SK-N-SH (cell line): ENCODE measurements at regions not wholly inside any gene's neighbourhood (a gene's known extent, or its start where the extent isn't known, plus 50 kb on each side); places are given as distances from the start of the nearest gene placed in this dataset.

Source experiments
- CTCF ChIA-PET: fragments of 300-600, 350-600 bp; formaldehyde crosslinking; extraction: SDS; loops from one replicate; lab custom pipeline; 2021; lab: Yijun Ruan, JAX
- POLR2A ChIA-PET: fragments of 350-600 bp; sonication (Branson Sonifier 250); formaldehyde crosslinking; extraction: SDS; loops from one replicate; lab custom pipeline; 2020; ENCODE audit warnings: antibody characterized with exemption, inconsistent platforms; lab: Yijun Ruan, JAX
- DNase-seq: peaks from one replicate; pipeline ENCODE4 v3.0.0; 2012
- H2AFZ ChIP-seq: fragments of 200-600 bp; sonication (generic); 2 replicates; pipeline ENCODE4 v1.8.1; 2016; ENCODE audit warnings: antibody characterized with exemption, mild to moderate bottlenecking, low read depth
- H3F3A ChIP-seq: fragments of 200-600 bp; sonication (generic); replicated peaks from 2 replicates; pipeline ENCODE3; 2016; ENCODE audit warnings: antibody characterized with exemption, mild to moderate bottlenecking; ENCODE audit not compliant: insufficient read depth
- H3K27ac ChIP-seq, 2 experiments: fragments of 200-500 bp in 1 of 2; fragments of 200-600 bp in 1 of 2; sonication (Bioruptor generic) in 1 of 2; sonication (generic), shearing (Covaris generic) in 1 of 2; 2 replicates each; pipeline versions ENCODE4 v1.5.1 to v1.6.1; 2014 to 2016; ENCODE audit warnings: low read depth in 2 of 2, inconsistent platforms in 1 of 2, low read length in 1 of 2, mild to moderate bottlenecking in 1 of 2, mixed read lengths in 1 of 2
- H3K27me3 ChIP-seq: fragments of 200-600 bp; sonication (generic), shearing (Covaris generic); 2 replicates; pipeline ENCODE4 v1.6.1; 2016; ENCODE audit warnings: mixed run types; ENCODE audit not compliant: insufficient read depth
- H3K36me3 ChIP-seq, 2 experiments: fragments of 200-500 bp in 1 of 2; fragments of 200-600 bp in 1 of 2; sonication (Bioruptor generic) in 1 of 2; sonication (generic) in 1 of 2; replicated peaks in 1 of 2; 2 replicates each; pipeline versions ENCODE3 to v1.5.1; 2014 to 2016; ENCODE audit warnings: low read length in 1 of 2, mild to moderate bottlenecking in 1 of 2; ENCODE audit not compliant: insufficient read depth in 2 of 2, control insufficient read depth in 1 of 2
- H3K4me1 ChIP-seq, 2 experiments: fragments of 200-500 bp in 1 of 2; fragments of 200-600 bp in 1 of 2; sonication (Bioruptor generic) in 1 of 2; sonication (generic), shearing (Covaris generic) in 1 of 2; 2 replicates each; pipeline versions ENCODE4 v1.5.1 to v1.6.1; 2014 to 2016; ENCODE audit warnings: low read depth in 1 of 2, low read length in 1 of 2, mixed run types in 1 of 2; ENCODE audit not compliant: insufficient read depth in 2 of 2, control insufficient read depth in 1 of 2
- H3K4me2 ChIP-seq: fragments of 200-600 bp; sonication (generic), shearing (Covaris generic); 2 replicates; pipeline ENCODE4 v1.6.1; 2017; ENCODE audit warnings: mixed run types
- H3K4me3 ChIP-seq, 2 experiments: fragments of 200-500 bp in 1 of 2; fragments of 200-600 bp in 1 of 2; sonication (Bioruptor generic) in 1 of 2; sonication (generic), shearing (Covaris generic) in 1 of 2; 2 replicates each; pipeline versions ENCODE4 v1.5.1 to v1.8.1; 2014 to 2016; ENCODE audit warnings: low read depth in 2 of 2, inconsistent platforms in 1 of 2, low read length in 1 of 2, mild to moderate bottlenecking in 1 of 2, mixed read lengths in 1 of 2, moderate library complexity in 1 of 2
- H3K79me2 ChIP-seq: fragments of 200-600 bp; sonication (generic); 2 replicates; pipeline ENCODE4 v1.8.1; 2017; ENCODE audit warnings: mild to moderate bottlenecking; ENCODE audit not compliant: insufficient read depth
- H3K9ac ChIP-seq: fragments of 200-600 bp; sonication (generic); 2 replicates; pipeline ENCODE4 v1.6.1; 2017; ENCODE audit warnings: mixed run types
- H3K9me2 ChIP-seq: fragments of 200-600 bp; sonication (generic); 2 replicates; pipeline ENCODE4 v1.6.1; 2017; ENCODE audit warnings: mixed run types
- H3K9me3 ChIP-seq: fragments of 200-600 bp; sonication (generic); 2 replicates; pipeline ENCODE4 v1.6.1; 2017; ENCODE audit warnings: mixed run types, mild to moderate bottlenecking, moderate library complexity
- H4K20me1 ChIP-seq: fragments of 200-600 bp; sonication (generic); 2 replicates; pipeline ENCODE4 v1.6.1; 2017; ENCODE audit warnings: mild to moderate bottlenecking, mixed run types; ENCODE audit not compliant: insufficient read depth
- CHD2 ChIP-seq: fragments of 150-350 bp; IDR thresholded peaks from 2 replicates; pipeline ENCODE4 v1.6.1; 2018; ENCODE audit warnings: low read length; ENCODE audit not compliant: partially characterized antibody
- EP300 ChIP-seq, 2 experiments: IDR thresholded peaks; 2 replicates each; pipeline versions ENCODE4 v1.4.0 to v1.6.1; 2012; ENCODE audit warnings: borderline replicate concordance in 1 of 2, low read depth in 1 of 2, low read length in 1 of 2
- EZH2phosphoT487 ChIP-seq: fragments of 200-600 bp; sonication (generic); IDR thresholded peaks from 2 replicates; pipeline ENCODE4 v1.6.1; 2017; ENCODE audit warnings: low read depth, mixed run types, mild to moderate bottlenecking, antibody characterized with exemption, moderate library complexity, borderline replicate concordance
- FOXJ3 ChIP-seq: sonication (generic); formaldehyde crosslinking; IDR thresholded peaks from 2 replicates; pipeline ENCODE4 v1.5.1; 2020; ENCODE audit warnings: mild to moderate bottlenecking, missing genetic modification reagents
- GABPA ChIP-seq: IDR thresholded peaks from 2 replicates; pipeline ENCODE4 v1.4.0; 2012; ENCODE audit warnings: low read depth, mild to moderate bottlenecking
- GATA2 ChIP-seq: sonication (generic); formaldehyde crosslinking; IDR thresholded peaks from 2 replicates; pipeline ENCODE4 v1.5.0; 2020; ENCODE audit warnings: mild to moderate bottlenecking, missing genetic modification reagents
- IRF3 ChIP-seq: fragments of 150-350 bp; IDR thresholded peaks from 2 replicates; pipeline ENCODE4 v1.6.1; 2016; ENCODE audit warnings: mild to moderate bottlenecking, low read depth, low read length
- MAX ChIP-seq: IDR thresholded peaks from 2 replicates; pipeline ENCODE4 v1.4.0; 2012; ENCODE audit warnings: low read depth
- MEF2A ChIP-seq: IDR thresholded peaks from 2 replicates; pipeline ENCODE4 v1.4.0; 2012; ENCODE audit warnings: low read depth, borderline replicate concordance
- NFIC ChIP-seq: IDR thresholded peaks from 2 replicates; pipeline ENCODE4 v1.4.0; 2012; ENCODE audit warnings: borderline replicate concordance
- NRF1 ChIP-seq: IDR thresholded peaks from 2 replicates; pipeline ENCODE4 v1.6.1; 2012; ENCODE audit warnings: low read depth, mild to moderate bottlenecking, low read length
- PBX3 ChIP-seq: IDR thresholded peaks from 2 replicates; pipeline ENCODE4; 2012
- RCOR1 ChIP-seq: fragments of 150-350 bp; IDR thresholded peaks from 2 replicates; pipeline ENCODE4 v1.6.1; 2017; ENCODE audit warnings: antibody characterized with exemption, low read length
- RFX5 ChIP-seq: IDR thresholded peaks from 2 replicates; pipeline ENCODE4 v1.6.1; 2012; ENCODE audit warnings: mild to moderate bottlenecking, improper control_type of control experiment, low read length
- RXRA ChIP-seq: IDR thresholded peaks from 2 replicates; pipeline ENCODE4 v1.4.0; 2012; ENCODE audit warnings: low read depth, mild to moderate bottlenecking, borderline replicate concordance
- SMC3 ChIP-seq: IDR thresholded peaks from 2 replicates; pipeline ENCODE4 v1.6.1; 2012; ENCODE audit warnings: low read depth, low read length, improper control_type of control experiment
- TCF12 ChIP-seq: IDR thresholded peaks from 2 replicates; pipeline ENCODE4 v1.4.0; 2012
- USF1 ChIP-seq: IDR thresholded peaks from 2 replicates; pipeline ENCODE4 v1.4.0; 2012; ENCODE audit warnings: low read depth, borderline replicate concordance
- ZBTB33 ChIP-seq: IDR thresholded peaks from 2 replicates; pipeline ENCODE4 v1.4.0; 2012; ENCODE audit warnings: low read depth, borderline replicate concordance
- WGBS: methylation state at CpG from one replicate; pipeline ENCODE4 v1.1.6; 2017; ENCODE audit warnings: low lambda C conversion rate; 5-methylcytosine and 5-hydroxymethylcytosine counted together

GRCh38 chr1:29934255-29934772 is 698.0 kb downstream of the PTPRU start:
- no peaks in the 10 kb centered on the region for H3K9me2 ChIP-seq
- H2AFZ ChIP-seq: no peak overlapping the region
- no peaks in the 10 kb centered on the region for H3K79me2 ChIP-seq
- H3K27ac ChIP-seq: no peak overlapping the region
- DNase-seq: no peak
- no peaks in the 10 kb centered on the region for H3K36me3 ChIP-seq
- 67% methylated on average over 2 of the region's 6 CpGs for WGBS
- no peaks in the 10 kb centered on the region for H3F3A ChIP-seq
- no peaks in the 10 kb centered on the region; a peak in 1 of 4 replicates for H3K4me1 ChIP-seq
- no peak overlapping the region for H3K4me2 ChIP-seq
- H4K20me1 ChIP-seq: no peaks in the 10 kb centered on the region
- no peaks in the 10 kb centered on the region for H3K9me3 ChIP-seq
- no peak overlapping the region for H3K4me3 ChIP-seq
- no peaks in the 10 kb centered on the region for H3K27me3 ChIP-seq
- POLR2A ChIA-PET: no interaction called here
- no peak overlapping the region for H3K9ac ChIP-seq
- CTCF ChIA-PET: interaction anchor here (1.2 kb wide), 1 partner anchor 141 kb away, joined by 5 read pairs; no protein-coding TSS in a partner anchor
- TF ChIP-seq USF1: no peak
- TF ChIP-seq IRF3: no peak
- TF ChIP-seq ZBTB33: no peak
- no peak for TF ChIP-seq MEF2A
- no peak for TF ChIP-seq GATA2 (CRISPR knock-in tag)
- TF ChIP-seq MAX: no peak
- TF ChIP-seq NRF1: no peak
- TF ChIP-seq EZH2phosphoT487: no peak

- H2AFZ ChIP-seq: no peak overlapping the region
- no peaks in the 10 kb centered on the region for H3K27me3 ChIP-seq
- no peaks in the 10 kb centered on the region; a peak in 1 of 4 replicates for H3K4me1 ChIP-seq
- H3K4me2 ChIP-seq: no peak overlapping the region
- no peaks in the 10 kb centered on the region for H3K79me2 ChIP-seq
- no peaks in the 10 kb centered on the region for H3K36me3 ChIP-seq
- H4K20me1 ChIP-seq: no peaks in the 10 kb centered on the region
- no peak for DNase-seq
- no peaks in the 10 kb centered on the region for H3K9me2 ChIP-seq
- H3K4me3 ChIP-seq: no peak overlapping the region
- 22% methylated on average over 4 of the region's 4 CpGs for WGBS
- H3K27ac ChIP-seq: no peak overlapping the region
- ChIA-PET CTCF (interaction anchor here (1.2 kb wide), 1 partner anchor 140 kb away, joined by 5 read pairs; no protein-coding TSS in a partner anchor), POLR2A (no interaction called here)
- no peaks in the 10 kb centered on the region for H3K9me3 ChIP-seq
- H3K9ac ChIP-seq: no peak overlapping the region
- H3F3A ChIP-seq: no peaks in the 10 kb centered on the region
- TF ChIP-seq PBX3: no peak
- TF ChIP-seq RXRA: no peak
- no peak for TF ChIP-seq CHD2
- no peak for TF ChIP-seq SMC3
- TF ChIP-seq RCOR1: no peak
- no peak for TF ChIP-seq TCF12
- no peak for TF ChIP-seq RFX5
- no peak for TF ChIP-seq FOXJ3 (CRISPR knock-in tag)
- no peak for TF ChIP-seq ZBTB33
- no peak for TF ChIP-seq NFIC
- TF ChIP-seq GABPA: no peak
- no peak for TF ChIP-seq MAX
- TF ChIP-seq IRF3: no peak
- no peak for TF ChIP-seq EP300 (IDR thresholded peaks at IDR 0.05; ENCODE audit: borderline replicate concordance in 1 of 2, low read depth in 1 of 2, low read length in 1 of 2)
Measured at GRCh38 chr1:29933067-29933466, 696.7 kb downstream of the PTPRU start.
